ENCODE measurements at regions not wholly inside any gene's neighbourhood (a gene's known extent, or its start where the extent isn't known, plus 50 kb on each side); places are given as distances from the start of the nearest gene placed in this dataset.

GRCh38 chr10:107848726-107849360, 684.3 kb upstream of the SORCS1 start:
- Histone ChIP-seq H3K9me3 (ENCODE audit: insufficient read depth, low read length) (no peaks in the 10 kb centered on the region), H4K20me1 (ENCODE audit: low read depth, low read length) (no peaks in the 10 kb centered on the region)

GRCh38 chr10:107847620-107848019, 683.1 kb upstream of the SORCS1 start:
- no peaks in the 10 kb centered on the region for H3K9me2 ChIP-seq (replicated peaks; ENCODE audit: insufficient read depth, low read length)
- no peak overlapping the region for H3K27ac ChIP-seq (ENCODE audit: low read depth, low read length)
- no peaks in the 10 kb centered on the region for H3K27me3 ChIP-seq (ENCODE audit: low read length)
- H3K4me3 ChIP-seq (ENCODE audit: insufficient read depth, low read length, poor library complexity, severe bottlenecking): no peak overlapping the region
- H3K79me2 ChIP-seq (ENCODE audit: insufficient read depth, low read length): no peaks in the 10 kb centered on the region
- no peaks in the 10 kb centered on the region for H3K9me3 ChIP-seq (ENCODE audit: insufficient read depth, low read length)
- TF ChIP-seq EZH2phosphoT487 (conservative IDR thresholded peaks at IDR 0.05; ENCODE audit: low read length) (no peak), CTCF (IDR thresholded peaks at IDR 0.05; ENCODE audit: insufficient read depth, low read length, poor library complexity, severe bottlenecking) (no peak)
- H3F3A ChIP-seq (ENCODE audit: insufficient read depth): no peaks in the 10 kb centered on the region
- H3K9ac ChIP-seq (ENCODE audit: low read length): no peak overlapping the region
- H4K20me1 ChIP-seq (ENCODE audit: low read depth, low read length): no peaks in the 10 kb centered on the region
- no peaks in the 10 kb centered on the region for H3K36me3 ChIP-seq (ENCODE audit: low read length)
- H3K4me2 ChIP-seq (ENCODE audit: low read depth, low read length, poor library complexity, severe bottlenecking): no peak overlapping the region
- no peak overlapping the region for H2AFZ ChIP-seq (ENCODE audit: low read depth, low read length, severe bottlenecking)

More at GRCh38 chr10:107848726-107849360, 684.3 kb upstream of the SORCS1 start:
- no peak overlapping the region for H2AFZ ChIP-seq (ENCODE audit: low read depth, low read length, severe bottlenecking)
- no peak overlapping the region for H3K4me3 ChIP-seq (ENCODE audit: insufficient read depth, low read length, poor library complexity, severe bottlenecking)
- H3K79me2 ChIP-seq (ENCODE audit: insufficient read depth, low read length): no peaks in the 10 kb centered on the region
- no peak overlapping the region for H3K27ac ChIP-seq (ENCODE audit: low read depth, low read length)
- no peaks in the 10 kb centered on the region for H3K36me3 ChIP-seq (ENCODE audit: low read length)
- H3K4me2 ChIP-seq (ENCODE audit: low read depth, low read length, poor library complexity, severe bottlenecking): no peak overlapping the region
- H3K9me2 ChIP-seq (replicated peaks; ENCODE audit: insufficient read depth, low read length): no peaks in the 10 kb centered on the region
- TF ChIP-seq CTCF (IDR thresholded peaks at IDR 0.05; ENCODE audit: insufficient read depth, low read length, poor library complexity, severe bottlenecking): no peak
- no peak for TF ChIP-seq EZH2phosphoT487 (conservative IDR thresholded peaks at IDR 0.05; ENCODE audit: low read length)
- H3K9ac ChIP-seq (ENCODE audit: low read length): no peak overlapping the region
- H3F3A ChIP-seq (ENCODE audit: insufficient read depth): no peaks in the 10 kb centered on the region
- no peaks in the 10 kb centered on the region for H3K27me3 ChIP-seq (ENCODE audit: low read length)

- Histone ChIP-seq H3F3A (ENCODE audit: insufficient read depth) (no peaks in the 10 kb centered on the region), H3K9me2 (replicated peaks; ENCODE audit: insufficient read depth, low read length) (no peaks in the 10 kb centered on the region), H3K27ac (ENCODE audit: low read depth, low read length) (no peak overlapping the region), H3K9ac (ENCODE audit: low read length) (no peak overlapping the region), H3K4me2 (ENCODE audit: low read depth, low read length, poor library complexity, severe bottlenecking) (no peak overlapping the region), H2AFZ (ENCODE audit: low read depth, low read length, severe bottlenecking) (no peak overlapping the region), H3K9me3 (ENCODE audit: insufficient read depth, low read length) (no peaks in the 10 kb centered on the region), H4K20me1 (ENCODE audit: low read depth, low read length) (no peaks in the 10 kb centered on the region), H3K79me2 (ENCODE audit: insufficient read depth, low read length) (no peaks in the 10 kb centered on the region), H3K4me3 (ENCODE audit: insufficient read depth, low read length, poor library complexity, severe bottlenecking) (no peak overlapping the region), H3K27me3 (ENCODE audit: low read length) (no peaks in the 10 kb centered on the region), H3K36me3 (ENCODE audit: low read length) (no peaks in the 10 kb centered on the region)
- TF ChIP-seq EZH2phosphoT487 (conservative IDR thresholded peaks at IDR 0.05; ENCODE audit: low read length) (no peak), CTCF (IDR thresholded peaks at IDR 0.05; ENCODE audit: insufficient read depth, low read length, poor library complexity, severe bottlenecking) (no peak)
Observed at GRCh38 chr10:107834706-107835105, 670.2 kb upstream of the SORCS1 start.
